HFF-Myc (cell line): ENCODE measurements at regions not wholly inside any gene's neighbourhood (a gene's known extent, or its start where the extent isn't known, plus 50 kb on each side); places are given as distances from the start of the nearest gene placed in this dataset.

ENCODE experiments used
- DNase-seq: peaks from one replicate; pipeline ENCODE4 v3.0.0-alpha.2; 2011; ENCODE audit warnings: low read depth; ENCODE audit errors: extremely low read depth
- H3K4me3 ChIP-seq: replicated peaks from 2 replicates; pipeline ENCODE4 v1.5.1; 2011; ENCODE audit warnings: low read depth, mild to moderate bottlenecking, control low read depth, low read length
- TF ChIP-seq, protein P1 (sequence below): IDR thresholded peaks from 2 replicates; pipeline ENCODE4 v1.5.1; 2012; ENCODE audit warnings: mild to moderate bottlenecking, low read depth, low read length, control low read depth; ENCODE audit errors: missing control alignments

DNA sequence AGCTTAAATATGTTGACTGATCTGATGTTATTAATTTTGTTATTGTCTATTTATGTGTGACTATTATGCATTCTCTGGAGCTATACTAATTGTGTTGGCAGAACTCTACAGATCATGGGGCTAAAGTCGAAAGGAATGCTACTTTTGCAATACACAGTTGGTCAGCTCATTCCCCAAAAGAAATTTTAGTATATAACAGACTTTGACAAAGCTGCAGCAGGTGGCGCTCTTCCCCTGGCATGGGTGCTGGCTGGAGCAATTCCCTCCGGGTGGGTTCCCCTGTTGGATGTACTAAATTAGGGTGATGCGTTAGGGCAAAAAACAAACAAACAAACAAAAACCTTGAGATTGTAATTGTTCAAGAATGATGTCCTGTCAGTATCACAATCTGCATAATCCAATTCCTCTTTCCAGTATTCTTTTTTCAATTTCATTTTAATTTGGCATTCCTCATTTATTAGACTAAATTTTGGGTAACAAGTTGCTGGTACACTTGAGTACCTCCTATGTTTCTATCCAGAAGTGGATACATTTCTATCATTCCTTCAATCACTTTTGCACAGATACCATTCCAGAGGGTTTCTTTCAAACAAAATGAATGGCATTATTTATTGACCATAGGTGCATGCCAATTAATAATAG, 322.8 kb upstream of the EDNRB start:
- H3K4me3 ChIP-seq: no peak overlapping the region
- no peak for DNase-seq
- TF ChIP-seq, protein P1, sequence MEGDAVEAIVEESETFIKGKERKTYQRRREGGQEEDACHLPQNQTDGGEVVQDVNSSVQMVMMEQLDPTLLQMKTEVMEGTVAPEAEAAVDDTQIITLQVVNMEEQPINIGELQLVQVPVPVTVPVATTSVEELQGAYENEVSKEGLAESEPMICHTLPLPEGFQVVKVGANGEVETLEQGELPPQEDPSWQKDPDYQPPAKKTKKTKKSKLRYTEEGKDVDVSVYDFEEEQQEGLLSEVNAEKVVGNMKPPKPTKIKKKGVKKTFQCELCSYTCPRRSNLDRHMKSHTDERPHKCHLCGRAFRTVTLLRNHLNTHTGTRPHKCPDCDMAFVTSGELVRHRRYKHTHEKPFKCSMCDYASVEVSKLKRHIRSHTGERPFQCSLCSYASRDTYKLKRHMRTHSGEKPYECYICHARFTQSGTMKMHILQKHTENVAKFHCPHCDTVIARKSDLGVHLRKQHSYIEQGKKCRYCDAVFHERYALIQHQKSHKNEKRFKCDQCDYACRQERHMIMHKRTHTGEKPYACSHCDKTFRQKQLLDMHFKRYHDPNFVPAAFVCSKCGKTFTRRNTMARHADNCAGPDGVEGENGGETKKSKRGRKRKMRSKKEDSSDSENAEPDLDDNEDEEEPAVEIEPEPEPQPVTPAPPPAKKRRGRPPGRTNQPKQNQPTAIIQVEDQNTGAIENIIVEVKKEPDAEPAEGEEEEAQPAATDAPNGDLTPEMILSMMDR: peak; percentile 65

- TF ChIP-seq, protein P1: no peak
- no peak overlapping the region for H3K4me3 ChIP-seq
- DNase-seq: no peak
These were observed 321.1 kb upstream of the EDNRB start for GRCh38 chr13:78239714-78240113.

DNA sequence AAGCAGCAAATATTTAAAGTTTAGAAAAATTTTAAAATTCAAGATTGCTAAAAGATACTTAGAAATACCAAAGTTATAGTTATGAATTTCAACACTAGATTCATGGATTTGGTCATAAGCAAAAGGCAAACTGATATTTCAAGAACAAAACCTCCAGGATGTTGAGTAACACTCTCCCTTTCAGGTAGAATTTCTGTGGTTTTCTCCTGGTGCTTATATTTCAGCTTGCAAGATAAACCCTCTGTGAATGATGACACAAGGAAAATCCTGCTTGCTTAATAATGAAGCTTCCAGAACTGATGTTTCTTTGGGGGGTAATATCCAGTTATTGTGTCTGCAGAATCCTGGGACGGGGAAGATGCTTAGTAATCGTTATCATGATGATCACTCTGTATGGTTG, 320.3 kb upstream of the EDNRB start:
- no peak overlapping the region for H3K4me3 ChIP-seq
- TF ChIP-seq, protein P1: no peak
- DNase-seq: no peak

DNA sequence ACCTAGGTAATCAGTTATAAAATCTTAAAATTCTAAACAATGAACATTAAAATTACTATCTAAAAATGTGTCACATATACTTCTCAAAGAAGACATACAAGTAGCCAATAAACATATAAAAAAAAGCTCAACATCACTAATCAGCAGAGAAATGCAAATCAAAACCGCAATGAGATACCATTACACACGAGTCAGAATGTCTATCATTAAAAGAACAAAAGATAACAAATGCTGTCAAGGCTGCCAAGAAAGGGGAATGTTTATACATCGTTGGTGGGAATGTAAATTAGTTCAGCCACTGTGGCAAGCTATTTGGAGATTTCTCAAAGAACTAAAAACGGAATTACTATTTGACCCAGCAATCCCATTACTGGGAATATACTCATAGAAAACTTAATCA, 310.3 kb upstream of the EDNRB start:
- no peak for DNase-seq

DNA sequence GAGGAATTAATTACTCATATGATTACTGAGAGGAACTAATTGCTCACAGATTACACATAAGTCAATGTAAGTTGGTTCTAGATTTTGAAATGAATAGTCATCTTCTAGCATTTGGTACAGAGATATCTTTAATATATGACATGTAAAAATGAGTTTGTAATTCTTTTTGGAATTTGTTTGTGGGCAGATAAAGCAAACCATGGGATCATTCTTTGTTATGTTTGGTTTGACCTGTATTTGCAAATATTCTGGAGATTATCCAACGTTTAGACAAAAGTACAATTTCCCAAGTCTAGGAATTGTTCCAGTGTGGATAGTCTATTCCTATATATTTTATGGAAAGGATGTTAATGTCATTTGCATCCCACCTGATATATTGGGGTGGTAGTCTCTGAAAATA, 309.6 kb upstream of the EDNRB start:
- TF ChIP-seq, protein P1: no peak
- DNase-seq: no peak

More for the DNA sequence above, 310.3 kb upstream of the EDNRB start:
- TF ChIP-seq, protein P1: no peak
- H3K4me3 ChIP-seq: no peak overlapping the region

GRCh38 chr13:78227709-78228108, 309.1 kb upstream of the EDNRB start:
- TF ChIP-seq, protein P1: no peak
- no peak for DNase-seq
- H3K4me3 ChIP-seq: no peak overlapping the region

More for the DNA sequence above, 309.6 kb upstream of the EDNRB start:
- H3K4me3 ChIP-seq: no peak overlapping the region
